GM21367 (cell line): ENCODE measurements at regions not wholly inside any gene's neighbourhood (a gene's known extent, or its start where the extent isn't known, plus 50 kb on each side); places are given as distances from the start of the nearest gene placed in this dataset.
"Not testable (repeated sequence)": the region's sequence is repeated elsewhere in the genome, so short reads cannot be mapped to it uniquely, and the experiment has no call there.

ENCODE experiments used
- ATAC-seq: cut with Tn5 transposase; IDR thresholded peaks from one replicate; pipeline ENCODE4 v1.9.1; 2021; ENCODE audit not compliant: unreplicated experiment

DNA sequence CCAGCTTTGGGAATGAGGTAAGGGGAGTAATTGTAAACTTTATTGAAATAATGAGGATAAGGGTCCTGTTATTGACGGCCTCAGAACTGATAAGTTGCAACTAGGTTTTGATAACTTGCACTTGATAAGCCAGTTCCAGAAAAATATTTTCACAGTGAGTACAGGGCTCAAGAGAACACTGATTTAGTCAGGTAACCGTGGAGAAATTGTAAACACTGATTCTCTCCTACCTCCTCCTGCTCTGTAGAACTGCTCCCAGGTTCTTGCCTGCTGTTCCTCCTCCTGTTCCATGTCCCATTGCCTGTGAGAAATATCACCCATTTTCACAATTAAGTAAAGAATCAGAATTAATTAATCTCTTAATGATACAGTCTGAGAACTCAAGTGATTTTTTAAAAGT, 55.0 kb upstream of the CXXC4 start:
- ATAC-seq = no peak

DNA sequence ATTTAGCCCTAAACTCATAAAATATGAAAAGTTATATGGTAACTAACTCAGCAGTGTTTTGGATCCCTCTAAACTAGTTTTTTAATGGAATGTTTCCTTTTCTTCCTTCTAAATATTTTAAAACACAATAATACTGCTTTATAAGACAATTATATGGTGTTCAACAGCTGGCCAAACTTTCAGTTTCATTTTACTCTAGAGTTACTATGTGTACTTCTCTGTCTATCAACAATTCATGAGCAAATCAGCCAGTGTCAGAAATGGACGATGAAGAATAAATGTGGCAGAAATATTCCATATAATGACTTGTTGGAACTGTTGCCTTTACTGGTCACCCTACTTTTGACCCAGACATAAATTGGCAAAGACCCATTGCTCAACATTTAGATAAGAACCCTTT, 64.8 kb upstream of the CXXC4 start:
- no peak for ATAC-seq

DNA sequence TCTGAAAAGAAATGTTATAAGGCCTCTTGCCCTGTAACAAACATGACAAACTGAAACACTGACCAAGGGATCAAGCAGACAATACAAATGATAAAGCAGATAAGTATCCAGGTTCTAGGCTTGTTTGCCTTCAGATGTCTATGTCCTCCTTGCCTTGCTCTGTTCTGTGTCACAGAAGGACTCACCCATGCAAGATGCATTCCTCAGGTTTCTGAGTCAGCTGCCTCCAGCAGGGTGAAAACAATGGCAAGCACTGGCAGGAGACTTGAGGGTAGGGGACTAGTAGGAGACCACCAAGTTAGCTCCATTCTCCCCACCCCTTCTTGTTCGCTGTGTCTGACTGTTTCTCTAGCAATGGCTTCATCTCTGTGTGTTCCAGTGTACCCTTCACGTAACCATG, 76.6 kb upstream of the CXXC4 start:
- ATAC-seq = no peak

DNA sequence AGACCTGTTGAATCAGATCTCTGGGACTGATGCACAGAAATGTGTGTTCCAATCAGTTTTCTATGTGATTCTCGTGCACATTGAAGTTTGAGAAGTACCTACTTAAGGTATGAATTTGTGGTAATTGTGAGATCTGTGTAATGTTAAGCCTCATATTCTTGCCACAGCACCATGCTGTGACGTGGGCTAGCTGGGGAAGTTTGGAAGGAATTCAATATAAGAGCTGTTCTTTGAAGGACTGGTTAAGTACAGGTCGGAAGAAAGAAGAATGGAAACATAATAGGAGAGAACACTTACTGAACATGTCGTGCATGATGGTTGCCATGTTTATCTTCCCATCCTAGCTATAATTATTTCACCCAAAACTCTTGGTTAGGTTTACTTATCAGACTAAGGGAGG, 79.7 kb upstream of the CXXC4 start:
- no peak for ATAC-seq

DNA sequence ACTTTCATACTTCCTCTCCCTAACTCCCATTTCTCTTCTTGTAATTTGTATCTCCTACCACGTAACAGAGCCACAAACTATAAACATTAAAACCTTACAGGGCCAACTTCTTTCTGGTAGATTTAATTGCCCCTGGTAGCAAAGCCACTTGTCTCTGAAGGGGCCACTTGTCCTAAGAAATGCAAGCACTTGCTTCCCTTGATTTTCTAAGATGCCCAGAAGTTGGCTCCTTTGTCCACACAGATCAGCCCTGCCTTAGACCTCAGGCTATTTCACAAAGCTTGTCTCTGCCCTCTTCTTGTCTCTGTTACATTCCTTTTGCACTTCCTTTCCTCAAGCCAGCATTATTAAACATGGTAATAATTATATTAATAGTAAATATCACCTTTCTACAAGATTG, 80.6 kb upstream of the CXXC4 start:
- ATAC-seq = no peak

DNA sequence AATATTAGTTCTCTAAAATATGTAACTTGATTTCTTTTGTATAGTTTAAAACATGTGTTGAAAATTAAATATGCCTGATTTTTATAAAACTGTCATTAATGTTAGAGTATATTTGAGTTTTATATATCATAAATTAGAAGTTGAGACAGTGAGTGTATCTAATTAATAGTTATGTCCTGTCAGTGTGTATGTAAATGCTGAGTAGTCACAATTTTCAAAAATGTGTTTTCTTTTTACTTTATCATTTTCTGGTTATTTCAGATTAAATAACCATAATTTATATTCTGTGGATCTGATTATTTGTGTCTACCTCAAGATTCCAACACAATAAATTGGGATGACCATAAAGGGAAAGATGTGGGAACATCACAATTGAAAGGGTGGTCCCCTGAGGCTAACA, 82.7 kb upstream of the CXXC4 start:
- ATAC-seq = no peak

DNA sequence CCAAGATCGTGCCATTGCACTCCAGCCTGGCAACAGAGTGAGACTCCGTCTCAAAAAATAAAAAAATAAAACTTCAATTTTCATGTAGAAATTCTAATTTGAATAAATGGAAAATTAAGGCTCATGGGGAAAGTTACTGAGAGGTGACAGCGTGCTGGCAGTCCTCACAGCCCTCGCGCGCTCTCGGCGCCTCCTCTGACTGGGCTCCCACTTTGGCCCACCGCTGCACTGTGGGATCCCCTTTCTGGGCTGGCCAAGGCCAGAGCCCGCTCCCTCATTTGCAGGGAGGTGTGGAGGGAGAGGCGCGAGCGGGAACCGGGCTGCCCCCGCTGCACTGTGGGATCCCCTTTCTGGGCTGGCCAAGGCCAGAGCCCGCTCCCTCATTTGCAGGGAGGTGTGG, 86.8 kb upstream of the CXXC4 start:
- ATAC-seq = not testable (repeated sequence)

DNA sequence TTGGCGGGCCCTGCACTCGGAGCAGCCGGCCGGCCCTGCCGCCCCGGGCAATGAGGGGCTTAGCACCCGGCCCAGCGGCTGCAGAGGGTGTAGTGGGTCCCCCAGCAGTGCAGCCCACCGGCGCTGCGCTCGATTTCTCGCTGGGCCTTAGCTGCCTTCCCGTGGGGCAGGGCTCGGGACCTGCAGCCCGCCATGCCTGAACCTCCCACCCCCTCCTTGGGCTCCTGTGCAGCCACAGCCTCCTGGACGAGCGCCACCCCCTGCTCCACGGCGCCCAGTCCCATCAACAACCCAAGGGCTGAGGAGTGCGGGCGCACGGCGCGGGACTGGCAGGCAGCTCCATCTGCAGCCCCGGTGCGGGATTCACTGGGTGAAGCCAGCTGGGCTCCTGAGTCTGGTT, 87.4 kb upstream of the CXXC4 start:
- ATAC-seq = not testable (repeated sequence)

DNA sequence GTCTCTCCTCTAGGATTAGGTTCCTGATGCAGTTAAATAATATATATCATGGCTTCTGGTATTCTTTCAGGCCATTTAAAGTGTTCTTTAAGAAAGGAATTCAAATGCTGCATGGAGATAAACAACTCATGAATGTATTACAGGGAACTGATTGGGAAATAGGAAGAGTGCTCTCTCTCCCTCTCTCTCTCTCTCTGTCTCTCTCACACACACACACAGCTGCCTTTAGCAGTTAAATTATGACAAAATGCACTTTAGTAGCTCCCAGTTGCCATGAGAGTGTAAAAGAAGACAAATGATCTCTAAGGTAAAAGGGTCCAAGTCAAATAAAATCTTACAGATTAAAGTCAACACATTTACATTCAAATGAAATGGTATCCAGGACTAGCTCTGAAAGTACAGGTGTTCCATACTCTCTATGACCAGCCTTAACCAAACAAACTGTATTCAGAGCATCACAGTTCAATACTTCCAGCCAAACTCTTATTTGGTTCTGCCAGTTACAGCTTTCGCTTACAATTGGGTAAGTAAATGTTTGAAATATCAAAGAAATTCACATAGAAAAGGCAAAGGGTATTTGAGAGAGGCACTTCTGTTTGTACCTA, 94.7 kb upstream of the CXXC4 start:
- no peak for ATAC-seq

DNA sequence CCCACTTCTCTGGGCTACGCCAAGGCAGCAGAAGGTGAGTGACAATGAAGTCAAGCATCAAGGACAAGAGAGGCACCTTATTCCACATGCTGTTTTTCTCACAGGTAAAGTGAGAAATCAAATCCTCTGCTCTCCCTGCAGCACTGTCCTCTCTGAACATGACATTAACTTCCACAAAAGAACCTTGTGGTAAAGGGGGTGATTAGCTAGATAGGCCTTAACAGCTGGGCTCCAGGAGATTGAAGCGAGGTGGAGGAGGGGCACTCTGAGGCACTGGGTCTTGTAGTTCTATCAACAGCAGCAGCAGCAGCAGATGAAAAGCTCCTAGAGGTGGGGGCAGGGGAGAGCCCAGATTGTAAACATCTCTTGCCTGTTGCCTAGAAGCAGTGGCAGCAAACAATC, 96.8 kb upstream of the CXXC4 start:
- ATAC-seq = no peak

DNA sequence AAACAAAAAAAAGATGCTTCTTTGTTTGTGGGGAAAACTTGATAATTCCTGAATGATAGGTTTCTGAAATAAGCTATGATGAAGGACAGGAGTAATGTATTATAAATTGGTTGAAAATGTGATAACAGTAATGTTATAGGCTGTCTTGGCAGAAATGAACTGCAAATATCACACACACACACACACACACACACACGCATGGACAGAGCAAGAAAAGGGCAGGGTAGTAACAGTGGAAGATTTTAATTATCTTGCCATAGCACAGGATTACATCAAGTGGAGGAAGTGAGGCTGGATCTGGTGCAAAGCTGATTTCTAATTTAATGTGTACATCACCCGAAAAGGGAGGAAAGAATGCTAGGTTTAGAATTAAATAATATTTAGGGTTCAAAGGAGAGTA, 97.5 kb upstream of the CXXC4 start:
- ATAC-seq = no peak

DNA sequence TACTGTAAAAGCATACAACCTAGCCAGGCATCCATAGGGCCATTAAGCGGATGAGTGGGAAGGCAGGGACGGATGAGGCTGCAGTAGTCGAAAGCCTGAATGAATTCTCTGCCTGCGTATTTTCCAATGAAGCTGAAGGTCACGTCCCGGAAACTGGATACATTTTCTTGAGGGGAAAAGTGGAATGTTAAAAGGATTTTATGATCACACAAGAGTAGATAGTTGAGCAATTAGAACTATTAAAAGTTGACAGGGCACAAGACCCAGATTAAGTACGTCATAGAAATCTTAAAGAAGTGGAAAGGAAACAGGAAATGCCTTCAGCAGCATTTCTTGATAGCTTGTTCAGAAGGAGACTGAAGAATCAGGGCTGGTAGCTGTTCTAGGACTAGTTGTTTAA, 98.3 kb upstream of the CXXC4 start:
- no peak for ATAC-seq

DNA sequence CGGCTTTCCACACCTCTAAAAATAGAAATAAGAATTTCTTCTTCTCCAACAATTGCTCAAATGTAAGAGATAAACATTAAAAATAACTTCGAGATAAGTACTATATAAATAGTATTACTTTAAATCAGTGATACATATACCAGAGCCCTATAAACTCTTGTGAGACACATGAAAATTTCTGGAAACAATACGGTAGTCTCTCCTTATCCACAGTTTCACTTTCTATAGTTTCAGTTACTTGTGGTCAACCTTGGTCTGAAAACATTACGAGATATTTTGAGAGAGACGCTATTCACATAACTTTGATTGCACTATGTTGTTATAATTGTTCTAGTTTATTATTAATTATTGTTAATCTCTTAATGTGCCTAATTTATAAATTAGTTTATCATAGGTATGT, 101.5 kb upstream of the CXXC4 start:
- no peak for ATAC-seq

DNA sequence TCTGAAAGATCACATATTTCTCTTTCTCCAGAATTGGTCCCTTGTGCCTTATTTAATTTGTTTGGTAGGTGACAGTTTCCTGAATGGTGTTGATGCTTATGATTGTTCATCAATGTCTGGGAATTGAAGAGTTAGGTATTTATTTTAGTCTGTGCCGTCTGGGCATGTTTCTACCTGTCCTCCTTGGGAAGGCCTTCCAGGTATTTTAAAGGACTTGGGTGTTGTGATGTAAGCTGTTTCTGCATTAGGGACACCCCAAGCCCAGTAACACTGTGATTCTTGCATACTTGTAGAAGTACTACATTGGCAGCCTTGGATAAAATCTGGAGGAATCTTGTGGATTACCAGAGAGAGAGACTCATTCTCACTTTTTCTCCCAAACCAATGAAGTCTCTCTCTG, 120.8 kb upstream of the CXXC4 start:
- ATAC-seq = no peak

DNA sequence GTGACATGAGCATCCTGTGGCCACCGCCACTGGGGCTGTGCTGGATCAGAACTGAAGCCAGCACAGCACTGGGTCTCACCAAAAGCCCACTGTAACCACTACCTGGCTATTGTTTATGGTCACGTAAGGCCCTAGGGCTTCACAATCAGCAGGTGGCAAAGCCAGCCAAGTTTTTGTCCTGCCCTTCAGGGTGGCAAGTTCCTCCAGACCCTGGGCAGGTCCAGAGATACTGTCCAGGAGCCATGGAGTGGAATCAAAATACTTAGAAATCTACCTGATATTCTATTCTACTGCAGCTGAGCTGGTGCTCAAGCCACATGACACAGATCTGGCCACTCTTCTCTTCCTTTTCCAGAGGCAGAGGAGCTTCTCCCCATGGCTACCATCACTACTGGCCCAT, 121.2 kb upstream of the CXXC4 start:
- no peak for ATAC-seq

DNA sequence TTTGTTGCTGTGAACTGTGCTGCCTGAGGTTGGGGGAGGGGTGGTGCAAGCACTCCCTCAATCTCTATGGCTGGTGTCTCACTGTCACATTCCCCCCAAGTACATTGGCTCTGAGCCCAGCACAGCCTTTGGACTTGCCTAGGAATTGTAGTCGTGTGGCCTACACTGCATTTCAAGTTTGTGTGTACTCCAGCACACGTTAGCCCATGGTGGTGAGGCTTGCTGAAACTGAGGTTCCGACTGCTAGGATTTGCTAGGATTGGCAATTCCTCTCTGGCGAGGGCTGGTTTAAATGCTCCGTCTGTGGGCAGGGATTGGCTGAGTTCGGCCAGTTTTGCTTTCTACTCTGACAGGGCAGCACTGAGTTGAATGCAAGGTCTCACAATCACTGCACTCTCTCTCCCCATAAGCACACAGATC, 121.7 kb upstream of the CXXC4 start:
- ATAC-seq = no peak

DNA sequence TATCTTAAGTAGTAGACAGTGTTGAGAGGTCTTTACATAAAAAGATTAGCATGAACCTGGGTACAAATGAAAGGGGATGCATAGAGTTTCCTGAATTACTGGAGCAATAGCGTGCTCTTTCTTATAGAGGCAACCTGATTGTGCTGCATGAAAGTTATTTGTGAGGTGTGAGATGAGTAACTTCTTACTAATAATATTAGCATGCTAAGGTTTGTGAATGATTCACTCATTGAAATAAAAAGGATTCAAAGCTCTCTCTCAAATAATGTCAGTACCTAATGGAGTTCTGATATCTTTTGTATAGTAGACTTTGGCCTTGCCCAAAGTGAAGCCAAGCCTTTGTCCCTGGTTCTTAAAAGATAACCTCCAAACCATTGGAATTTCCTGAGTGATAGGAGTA, 131.0 kb upstream of the CXXC4 start:
- ATAC-seq = no peak

DNA sequence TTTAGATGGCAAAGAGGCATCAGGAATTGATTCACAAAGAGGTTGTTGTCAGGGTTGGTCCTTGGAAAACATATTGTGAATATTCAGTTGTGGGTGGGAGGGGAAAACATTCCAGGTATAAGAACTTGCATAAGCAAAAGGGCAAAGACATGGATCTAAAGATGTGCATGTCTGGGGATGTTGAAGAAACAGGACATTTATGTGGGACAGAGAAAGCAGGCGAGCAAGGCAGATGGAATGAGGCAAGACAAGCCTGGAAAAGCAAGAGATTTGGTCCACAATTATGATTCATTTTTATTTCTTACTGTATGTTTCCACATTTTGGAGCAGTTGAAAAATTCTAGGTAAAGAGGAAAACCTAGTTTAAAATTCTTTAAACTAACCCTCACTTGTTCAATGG, 134.9 kb upstream of the CXXC4 start:
- ATAC-seq = no peak

DNA sequence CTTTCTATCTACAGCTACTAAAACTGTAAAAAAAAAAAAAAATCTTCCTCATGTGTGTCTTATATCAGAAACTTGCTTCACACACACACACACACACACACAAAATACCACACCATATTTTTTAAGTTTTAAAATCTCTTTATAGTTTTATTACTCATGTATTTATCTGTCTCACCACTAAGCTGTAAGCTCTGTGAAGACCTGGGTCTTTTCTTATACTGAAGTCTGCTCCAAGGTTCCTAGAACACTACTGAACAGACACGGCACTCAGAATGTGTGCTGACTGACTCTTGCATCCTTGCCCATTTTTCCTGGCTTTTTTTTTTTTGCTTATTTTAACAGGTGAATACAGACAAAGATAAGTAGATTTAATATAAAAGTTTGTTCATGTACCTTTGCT, 135.6 kb upstream of the CXXC4 start:
- no peak for ATAC-seq

DNA sequence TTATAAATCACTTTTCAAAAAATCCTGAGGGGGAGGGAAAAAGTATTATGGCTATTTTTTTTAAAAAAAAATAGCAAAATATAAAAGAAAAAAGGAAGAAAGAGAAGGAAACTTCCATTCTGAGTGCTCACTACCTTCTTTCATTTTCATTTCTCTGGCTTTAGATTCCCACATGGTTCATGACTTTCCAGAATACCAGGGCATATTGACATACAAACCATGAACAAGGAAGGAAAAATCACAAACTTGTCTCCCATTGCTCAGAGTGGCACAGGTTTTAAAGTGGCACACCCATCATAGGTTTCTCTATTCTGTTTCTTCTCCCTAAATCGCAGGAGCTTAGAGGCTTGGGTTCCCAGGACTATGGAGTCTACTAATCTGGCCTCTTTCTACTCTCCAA, 136.3 kb upstream of the CXXC4 start:
- ATAC-seq = no peak

DNA sequence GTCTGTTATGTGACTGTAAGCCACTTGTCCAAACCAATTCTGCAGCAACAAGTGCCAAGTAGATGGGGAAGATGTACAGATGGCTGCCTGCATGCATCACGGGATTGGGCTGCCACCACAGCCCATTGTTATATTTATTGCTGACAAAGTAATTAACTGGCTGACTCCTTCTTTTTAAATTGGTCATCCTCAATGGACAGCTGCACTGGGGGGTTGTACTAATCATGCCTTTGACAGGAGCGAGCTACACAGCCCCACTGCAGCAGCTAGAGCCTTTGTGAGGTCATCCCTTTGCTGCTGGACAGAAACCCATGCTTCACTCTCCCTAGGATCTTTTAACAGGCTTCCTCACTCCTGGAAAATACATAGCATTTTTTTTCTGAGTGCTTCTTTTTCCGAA, 146.7 kb upstream of the CXXC4 start:
- ATAC-seq = no peak

DNA sequence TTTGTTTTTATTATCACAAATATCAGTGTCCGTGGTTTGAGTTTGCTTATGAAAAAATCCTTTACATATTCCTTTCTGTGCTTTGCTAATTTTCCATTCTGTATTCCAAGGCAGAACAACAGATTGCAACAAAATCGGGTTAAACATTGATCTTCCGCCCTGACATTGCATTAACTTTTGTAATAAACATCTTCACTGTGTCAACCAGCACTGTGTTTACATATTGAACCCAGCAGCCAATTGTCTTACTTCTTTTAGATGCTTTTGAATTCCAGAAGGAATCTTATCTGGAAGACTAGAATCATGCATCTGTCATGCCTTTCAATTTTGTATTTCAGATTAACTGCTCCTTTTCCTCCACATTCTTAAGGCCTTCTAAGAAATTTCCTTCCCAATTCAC, 147.8 kb upstream of the CXXC4 start:
- no peak for ATAC-seq

DNA sequence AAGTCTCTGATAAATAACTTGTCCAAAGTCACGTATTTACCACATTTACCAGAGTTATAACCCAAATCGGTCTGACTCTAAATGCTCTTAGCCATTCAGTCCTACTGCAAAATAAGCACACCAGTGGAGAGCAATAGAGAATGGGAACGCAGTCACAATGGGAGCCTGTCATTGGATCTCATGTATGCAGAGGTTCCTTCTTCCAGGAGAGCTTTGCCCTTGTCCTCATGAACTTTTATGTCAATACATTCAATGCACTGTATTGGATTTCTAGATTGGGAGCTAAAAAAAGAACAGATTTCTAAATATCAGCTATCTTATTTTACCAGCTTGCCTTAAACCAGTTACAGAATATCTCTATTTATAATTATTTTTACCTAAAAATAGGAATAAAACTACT, 149.1 kb upstream of the CXXC4 start:
- ATAC-seq = no peak

DNA sequence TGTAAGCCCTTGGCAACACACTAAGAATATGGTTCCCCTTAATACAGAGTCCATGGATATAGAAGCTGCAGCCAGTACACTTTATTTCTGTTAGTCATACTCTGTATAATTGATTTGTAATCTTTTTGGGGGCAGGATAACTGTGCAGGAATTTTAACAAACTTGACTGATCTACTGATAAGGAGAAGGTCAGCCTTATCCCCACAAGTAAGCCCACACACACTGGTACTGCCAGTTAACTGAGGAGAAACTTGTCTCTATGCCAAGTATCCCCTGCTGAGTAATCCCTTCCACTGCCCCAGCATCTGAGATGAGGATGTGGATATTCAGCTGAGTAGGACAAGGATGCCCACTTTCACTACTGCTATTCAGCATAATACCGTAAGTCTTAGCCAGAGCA, 154.9 kb upstream of the CXXC4 start:
- no peak for ATAC-seq
